ENCODE measurements at regions not wholly inside any gene's neighbourhood (a gene's known extent, or its start where the extent isn't known, plus 50 kb on each side); places are given as distances from the start of the nearest gene placed in this dataset.

DNA sequence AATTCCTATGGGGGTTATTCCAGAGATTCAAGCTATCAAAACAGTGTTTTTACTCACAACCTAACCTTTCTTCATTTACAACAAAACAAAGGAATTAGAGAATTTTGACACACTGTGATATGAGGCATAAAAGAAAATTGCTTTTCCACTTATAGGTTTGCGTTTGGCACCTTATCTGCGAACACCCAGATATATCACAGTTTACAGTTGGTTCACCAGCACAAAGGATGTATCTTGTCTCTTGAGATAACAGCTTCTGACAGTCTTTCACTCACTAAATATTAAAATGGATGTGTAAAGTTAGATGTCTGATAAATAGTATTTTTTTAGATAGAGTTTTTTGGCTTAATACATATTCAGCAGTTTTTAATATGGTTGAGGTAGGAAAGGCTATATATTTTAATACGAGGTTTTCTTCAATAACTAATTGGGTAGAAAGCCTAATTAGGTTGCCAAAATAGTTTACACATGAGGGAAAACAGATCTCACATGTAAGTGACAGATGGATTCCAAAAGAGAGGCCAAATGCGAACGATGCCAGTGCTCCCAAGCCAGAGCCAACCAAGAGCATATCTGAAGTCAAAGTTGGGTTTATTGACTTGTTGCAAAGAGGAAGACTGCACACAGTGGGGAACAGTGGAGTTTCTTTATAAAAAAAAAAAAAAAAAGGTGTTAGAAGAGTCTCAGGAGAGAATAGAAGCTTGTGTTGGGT lies 1495.2 kb downstream of the MAT2B start:
- TF ChIP-seq, protein P1, sequence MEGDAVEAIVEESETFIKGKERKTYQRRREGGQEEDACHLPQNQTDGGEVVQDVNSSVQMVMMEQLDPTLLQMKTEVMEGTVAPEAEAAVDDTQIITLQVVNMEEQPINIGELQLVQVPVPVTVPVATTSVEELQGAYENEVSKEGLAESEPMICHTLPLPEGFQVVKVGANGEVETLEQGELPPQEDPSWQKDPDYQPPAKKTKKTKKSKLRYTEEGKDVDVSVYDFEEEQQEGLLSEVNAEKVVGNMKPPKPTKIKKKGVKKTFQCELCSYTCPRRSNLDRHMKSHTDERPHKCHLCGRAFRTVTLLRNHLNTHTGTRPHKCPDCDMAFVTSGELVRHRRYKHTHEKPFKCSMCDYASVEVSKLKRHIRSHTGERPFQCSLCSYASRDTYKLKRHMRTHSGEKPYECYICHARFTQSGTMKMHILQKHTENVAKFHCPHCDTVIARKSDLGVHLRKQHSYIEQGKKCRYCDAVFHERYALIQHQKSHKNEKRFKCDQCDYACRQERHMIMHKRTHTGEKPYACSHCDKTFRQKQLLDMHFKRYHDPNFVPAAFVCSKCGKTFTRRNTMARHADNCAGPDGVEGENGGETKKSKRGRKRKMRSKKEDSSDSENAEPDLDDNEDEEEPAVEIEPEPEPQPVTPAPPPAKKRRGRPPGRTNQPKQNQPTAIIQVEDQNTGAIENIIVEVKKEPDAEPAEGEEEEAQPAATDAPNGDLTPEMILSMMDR (IDR thresholded peaks at IDR 0.05; ENCODE audit: poor library complexity, severe bottlenecking): no peak
- TF ChIP-seq RAD21 (conservative IDR thresholded peaks at IDR 0.05) (no peak), POLR2AphosphoS5 (IDR thresholded peaks at IDR 0.05) (peak; percentile 36), EZH2 (IDR thresholded peaks at IDR 0.05; ENCODE audit: borderline replicate concordance, insufficient read depth, low read length, poor library complexity, severe bottlenecking) (no peak), EP300 (conservative IDR thresholded peaks at IDR 0.05; ENCODE audit: poor library complexity, severe bottlenecking) (no peak), TAF1 (IDR thresholded peaks at IDR 0.05; ENCODE audit: low read depth) (no peak), MXI1 (conservative IDR thresholded peaks at IDR 0.05; ENCODE audit: poor library complexity, severe bottlenecking) (no peak), SMC3 (conservative IDR thresholded peaks at IDR 0.05; ENCODE audit: poor library complexity) (no peak)
- TF ChIP-seq, protein P2, sequence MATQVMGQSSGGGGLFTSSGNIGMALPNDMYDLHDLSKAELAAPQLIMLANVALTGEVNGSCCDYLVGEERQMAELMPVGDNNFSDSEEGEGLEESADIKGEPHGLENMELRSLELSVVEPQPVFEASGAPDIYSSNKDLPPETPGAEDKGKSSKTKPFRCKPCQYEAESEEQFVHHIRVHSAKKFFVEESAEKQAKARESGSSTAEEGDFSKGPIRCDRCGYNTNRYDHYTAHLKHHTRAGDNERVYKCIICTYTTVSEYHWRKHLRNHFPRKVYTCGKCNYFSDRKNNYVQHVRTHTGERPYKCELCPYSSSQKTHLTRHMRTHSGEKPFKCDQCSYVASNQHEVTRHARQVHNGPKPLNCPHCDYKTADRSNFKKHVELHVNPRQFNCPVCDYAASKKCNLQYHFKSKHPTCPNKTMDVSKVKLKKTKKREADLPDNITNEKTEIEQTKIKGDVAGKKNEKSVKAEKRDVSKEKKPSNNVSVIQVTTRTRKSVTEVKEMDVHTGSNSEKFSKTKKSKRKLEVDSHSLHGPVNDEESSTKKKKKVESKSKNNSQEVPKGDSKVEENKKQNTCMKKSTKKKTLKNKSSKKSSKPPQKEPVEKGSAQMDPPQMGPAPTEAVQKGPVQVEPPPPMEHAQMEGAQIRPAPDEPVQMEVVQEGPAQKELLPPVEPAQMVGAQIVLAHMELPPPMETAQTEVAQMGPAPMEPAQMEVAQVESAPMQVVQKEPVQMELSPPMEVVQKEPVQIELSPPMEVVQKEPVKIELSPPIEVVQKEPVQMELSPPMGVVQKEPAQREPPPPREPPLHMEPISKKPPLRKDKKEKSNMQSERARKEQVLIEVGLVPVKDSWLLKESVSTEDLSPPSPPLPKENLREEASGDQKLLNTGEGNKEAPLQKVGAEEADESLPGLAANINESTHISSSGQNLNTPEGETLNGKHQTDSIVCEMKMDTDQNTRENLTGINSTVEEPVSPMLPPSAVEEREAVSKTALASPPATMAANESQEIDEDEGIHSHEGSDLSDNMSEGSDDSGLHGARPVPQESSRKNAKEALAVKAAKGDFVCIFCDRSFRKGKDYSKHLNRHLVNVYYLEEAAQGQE (IDR thresholded peaks at IDR 0.05; ENCODE audit: borderline replicate concordance): no peak
